HCT116 (cell line): ENCODE measurements at regions not wholly inside any gene's neighbourhood (a gene's known extent, or its start where the extent isn't known, plus 50 kb on each side); places are given as distances from the start of the nearest gene placed in this dataset.

ENCODE experiments used
- ATAC-seq: fragments of 200-7000 bp; cut with Tn5 transposase; 2 replicates; pipeline ENCODE4 v1.9.1; 2020; ENCODE audit warnings: mild to moderate bottlenecking, moderate library complexity
- BruUV-seq: library from RNA; stranded (reverse); fragments of 400-500 nt; replicated peaks from 2 replicates; lab custom pipeline; 2021; lab: Mats Ljungman, UMichigan
- CTCF ChIA-PET: fragments of 300-600 bp; sonication (Branson Sonifier 250); formaldehyde crosslinking; loops from one replicate; lab custom pipeline; 2021; ENCODE audit warnings: antibody characterized with exemption; lab: Charles Lee
- POLR2A ChIA-PET: fragments of 300-600, 350-600 bp; sonication (Branson Sonifier 250); formaldehyde crosslinking; loops from one replicate; lab custom pipeline; 2021; ENCODE audit warnings: antibody characterized with exemption; lab: Charles Lee
- RAD21 ChIA-PET, 2 experiments: fragments of 300-600 bp; sonication (Branson Sonifier 250); formaldehyde crosslinking; loops; one replicate each; lab custom pipeline; 2023; ENCODE audit warnings: low total read pairs in 2 of 2; ENCODE audit not compliant: uncharacterized antibody in 2 of 2, unreplicated experiment in 2 of 2, low non-redundant PET in 1 of 2; lab: Charles Lee
- DNase-seq: peaks from one replicate; pipeline ENCODE4 v3.0.0-alpha.2; 2010; ENCODE audit warnings: low read depth, low spot score
- H2AFZ ChIP-seq: fragments of 200-600 bp; shearing (Covaris generic), sonication (generic); 2 replicates; pipeline ENCODE4 v1.6.1; 2017; ENCODE audit warnings: low read depth, mixed run types, mixed read lengths, antibody characterized with exemption, low read length; ENCODE audit not compliant: poor library complexity, severe bottlenecking
- H3K27ac ChIP-seq: 2 replicates; pipeline ENCODE4 v1.5.1; 2012; ENCODE audit warnings: low read depth, low read length
- H3K27me3 ChIP-seq: fragments of 200-600 bp; sonication (generic); 2 replicates; pipeline ENCODE4 v1.6.1; 2016; ENCODE audit warnings: mixed run types, low read length, mixed read lengths; ENCODE audit not compliant: insufficient read depth
- H3K36me3 ChIP-seq, 2 experiments: fragments of 200-500 bp in 1 of 2; fragments of 200-600 bp in 1 of 2; sonication (Bioruptor generic) in 1 of 2; sonication (generic) in 1 of 2; 2 replicates each; pipeline versions ENCODE4 v1.5.1 to v1.6.1; 2014 to 2016; ENCODE audit warnings: low read length in 2 of 2, inconsistent platforms in 1 of 2, mixed read lengths in 1 of 2, mixed run types in 1 of 2; ENCODE audit not compliant: insufficient read depth in 2 of 2, control insufficient read depth in 1 of 2
- H3K4me1 ChIP-seq, 2 experiments: fragments of 200-600 bp in 1 of 2; sonication (generic) in 1 of 2; 2 replicates each; pipeline versions ENCODE4 v1.5.1 to v1.6.1; 2012 to 2017; ENCODE audit warnings: low read length in 2 of 2, inconsistent platforms in 1 of 2, mild to moderate bottlenecking in 1 of 2, mixed read lengths in 1 of 2, mixed run types in 1 of 2, moderate library complexity in 1 of 2; ENCODE audit not compliant: insufficient read depth in 2 of 2, control insufficient read depth in 1 of 2
- H3K4me2 ChIP-seq: fragments of 200-600 bp; sonication (generic); 2 replicates; pipeline ENCODE4 v1.6.1; 2017; ENCODE audit warnings: mixed run types, low read length, mixed read lengths
- H3K4me3 ChIP-seq, 2 experiments: fragments of 200-600 bp in 1 of 2; sonication (generic) in 1 of 2; replicated peaks in 1 of 2; 2 replicates each; pipeline ENCODE4 v1.5.1; 2011 to 2016; ENCODE audit warnings: low read length in 2 of 2, control low read depth in 1 of 2, low read depth in 1 of 2, mild to moderate bottlenecking in 1 of 2, mixed read lengths in 1 of 2, mixed run types in 1 of 2
- H3K79me2 ChIP-seq: fragments of 200-600 bp; sonication (generic); 2 replicates; pipeline ENCODE4 v1.6.1; 2017; ENCODE audit warnings: mild to moderate bottlenecking, mixed run types, low read length, moderate library complexity, mixed read lengths; ENCODE audit not compliant: insufficient read depth
- H3K9ac ChIP-seq: fragments of 200-600 bp; sonication (generic); 2 replicates; pipeline ENCODE4 v1.6.1; 2016; ENCODE audit warnings: low read length, mixed read lengths
- H3K9me2 ChIP-seq: fragments of 200-600 bp; sonication (generic), shearing (Covaris generic); 2 replicates; pipeline ENCODE4 v1.6.1; 2017; ENCODE audit warnings: mixed run types, mild to moderate bottlenecking, moderate library complexity; ENCODE audit not compliant: insufficient read depth
- H3K9me3 ChIP-seq, 2 experiments: fragments of 200-500 bp in 1 of 2; fragments of 200-600 bp in 1 of 2; sonication (Bioruptor generic) in 1 of 2; sonication (generic) in 1 of 2; 2 replicates each; pipeline ENCODE4 v1.6.1; 2014 to 2017; ENCODE audit warnings: low read length in 2 of 2, mixed read lengths in 2 of 2, inconsistent platforms in 1 of 2, low read depth in 1 of 2, mild to moderate bottlenecking in 1 of 2, mixed run types in 1 of 2, moderate library complexity in 1 of 2; ENCODE audit not compliant: control insufficient read depth in 1 of 2, insufficient read depth in 1 of 2
- H4K20me1 ChIP-seq: fragments of 200-600 bp; sonication (generic), shearing (Covaris generic); 2 replicates; pipeline ENCODE4 v1.6.1; 2017; ENCODE audit warnings: mixed run types, mild to moderate bottlenecking, moderate library complexity; ENCODE audit not compliant: insufficient read depth
- EZH2 ChIP-seq: fragments of 200-600 bp; sonication (generic); IDR thresholded peaks from 2 replicates; pipeline ENCODE4 v1.6.1; 2017; ENCODE audit warnings: antibody characterized with exemption, mixed run types
- EZH2phosphoT487 ChIP-seq: fragments of 200-600 bp; IDR thresholded peaks from 2 replicates; pipeline ENCODE4 v1.6.1; 2018; ENCODE audit warnings: antibody characterized with exemption, borderline replicate concordance
- MAX ChIP-seq: IDR thresholded peaks from 2 replicates; pipeline ENCODE4 v1.6.1; 2012
- POLR2AphosphoS5 ChIP-seq: IDR thresholded peaks from 2 replicates; pipeline ENCODE4 v1.6.1; 2011; ENCODE audit warnings: mild to moderate bottlenecking, low read depth, low read length, moderate library complexity
- REST ChIP-seq: IDR thresholded peaks from 2 replicates; pipeline ENCODE4 v1.6.1; 2012; ENCODE audit warnings: low read depth
- SRF ChIP-seq: IDR thresholded peaks from 2 replicates; pipeline ENCODE4 v1.6.1; 2012; ENCODE audit warnings: low read depth
- TCF7L2 ChIP-seq: IDR thresholded peaks from 2 replicates; pipeline ENCODE4 v1.7.0; 2011; ENCODE audit warnings: borderline replicate concordance, inconsistent platforms; ENCODE audit not compliant: insufficient read depth, insufficient read length; ENCODE audit errors: extremely low read depth
- YY1 ChIP-seq: IDR thresholded peaks from 2 replicates; pipeline ENCODE4 v1.6.1; 2011; ENCODE audit warnings: low read length, low read depth, moderate library complexity, mild to moderate bottlenecking; ENCODE audit not compliant: insufficient replicate concordance; ENCODE audit errors: extremely low read depth
- ZBTB33 ChIP-seq: IDR thresholded peaks from 2 replicates; pipeline ENCODE4 v1.6.1; 2011; ENCODE audit warnings: mild to moderate bottlenecking, low read length, moderate library complexity; ENCODE audit not compliant: insufficient replicate concordance; ENCODE audit errors: extremely low read depth
- intact Hi-C: fragments of 100-400 bp; cut with micrococcal nuclease; formaldehyde crosslinking; loops from 2 replicates; pipeline ENCODE4 v1.10.0; 2022

GRCh38 chr21:27244776-27245175 is 277.9 kb upstream of the ADAMTS5 start:
- Histone ChIP-seq H2AFZ (no peak overlapping the region), H4K20me1 (no peaks in the 10 kb centered on the region), H3K27ac (no peak overlapping the region), H3K4me2 (no peak overlapping the region), H3K4me3 (no peak overlapping the region), H3K27me3 (no peaks in the 10 kb centered on the region), H3K9me3 (peaks cover 7 to 12% of the 10 kb centered on the region in 2 experiments; a peak in 2 of 4 replicates), H3K9ac (no peak overlapping the region), H3K79me2 (no peaks in the 10 kb centered on the region), H3K36me3 (no peaks in the 10 kb centered on the region), H3K9me2 (no peaks in the 10 kb centered on the region), H3K4me1 (no peaks in the 10 kb centered on the region)
- TF ChIP-seq POLR2AphosphoS5: no peak
- ChIA-PET POLR2A (no interaction called here), RAD21 (no interaction called here), CTCF (no interaction called here)
- no TSS peak for BruUV-seq
- DNase-seq (no peak), ATAC-seq (no peak)
- intact Hi-C loops: no loop called here

- H3K4me2 ChIP-seq: no peak overlapping the region
- H3K4me3 ChIP-seq: no peak overlapping the region
- no peaks in the 10 kb centered on the region for H3K27me3 ChIP-seq
- no peak overlapping the region for H3K27ac ChIP-seq
- intact Hi-C loops: no loop called here
- no peaks in the 10 kb centered on the region for H3K79me2 ChIP-seq
- no TSS peak for BruUV-seq
- no peak overlapping the region for H3K9ac ChIP-seq
- H3K4me1 ChIP-seq: no peaks in the 10 kb centered on the region
- RAD21 ChIA-PET: no interaction called here
- ATAC-seq (no peak), DNase-seq (no peak)
- no peaks in the 10 kb centered on the region for H3K9me2 ChIP-seq
- no peak for TF ChIP-seq TCF7L2
- TF ChIP-seq EZH2phosphoT487: no peak
- TF ChIP-seq POLR2AphosphoS5: no peak
- TF ChIP-seq EZH2: no peak
- TF ChIP-seq REST: no peak
- no peak for TF ChIP-seq ZBTB33
- TF ChIP-seq MAX: no peak
- TF ChIP-seq YY1: no peak
- TF ChIP-seq SRF: no peak
- no peaks in the 10 kb centered on the region for H3K36me3 ChIP-seq
- CTCF ChIA-PET: no interaction called here
- H2AFZ ChIP-seq: no peak overlapping the region
- POLR2A ChIA-PET: no interaction called here
- H4K20me1 ChIP-seq: no peaks in the 10 kb centered on the region
- H3K9me3 ChIP-seq: peaks cover 6 to 17% of the 10 kb centered on the region in 2 experiments; a peak in 2 of 4 replicates
Measured at GRCh38 chr21:27244352-27244751, 277.5 kb upstream of the ADAMTS5 start.
